Epithelial cell of esophagus (primary cell): ENCODE measurements at regions not wholly inside any gene's neighbourhood (a gene's known extent, or its start where the extent isn't known, plus 50 kb on each side); places are given as distances from the start of the nearest gene placed in this dataset.
A peak's percentile ranks its signal among the peaks of the same experiment; 100 is the strongest.

Experiments
- DNase-seq: peaks from one replicate; pipeline ENCODE4 v3.0.0; 2010; ENCODE audit warnings: low read depth
- H3K4me3 ChIP-seq: 2 replicates; pipeline ENCODE4 v1.5.1; 2011; ENCODE audit warnings: mild to moderate bottlenecking, low read length, control low read depth
- CTCF ChIP-seq: IDR thresholded peaks from 2 replicates; pipeline ENCODE4 v1.5.1; 2011; ENCODE audit warnings: low read depth, mild to moderate bottlenecking, low read length, control low read depth, inconsistent platforms; ENCODE audit not compliant: insufficient read depth; ENCODE audit errors: missing control alignments

- TF ChIP-seq CTCF: no peak
- no peak overlapping the region for H3K4me3 ChIP-seq
- no peak for DNase-seq
Observed at GRCh38 chr9:129411501-129412175, 209.3 kb downstream of the C9orf50 start.

- DNase-seq: no peak
- H3K4me3 ChIP-seq: no peak overlapping the region
- TF ChIP-seq CTCF: no peak
Observed at GRCh38 chr9:129410226-129410625, 210.7 kb downstream of the C9orf50 start.

- no peak for TF ChIP-seq CTCF
- peak; percentile 29 for DNase-seq
- H3K4me3 ChIP-seq: no peak overlapping the region
Observed at GRCh38 chr9:129408535-129409215, 212.2 kb downstream of the C9orf50 start.

GRCh38 chr9:129407905-129408452 lies 212.9 kb downstream of the C9orf50 start:
- DNase-seq: no peak
- no peak for TF ChIP-seq CTCF

DNA sequence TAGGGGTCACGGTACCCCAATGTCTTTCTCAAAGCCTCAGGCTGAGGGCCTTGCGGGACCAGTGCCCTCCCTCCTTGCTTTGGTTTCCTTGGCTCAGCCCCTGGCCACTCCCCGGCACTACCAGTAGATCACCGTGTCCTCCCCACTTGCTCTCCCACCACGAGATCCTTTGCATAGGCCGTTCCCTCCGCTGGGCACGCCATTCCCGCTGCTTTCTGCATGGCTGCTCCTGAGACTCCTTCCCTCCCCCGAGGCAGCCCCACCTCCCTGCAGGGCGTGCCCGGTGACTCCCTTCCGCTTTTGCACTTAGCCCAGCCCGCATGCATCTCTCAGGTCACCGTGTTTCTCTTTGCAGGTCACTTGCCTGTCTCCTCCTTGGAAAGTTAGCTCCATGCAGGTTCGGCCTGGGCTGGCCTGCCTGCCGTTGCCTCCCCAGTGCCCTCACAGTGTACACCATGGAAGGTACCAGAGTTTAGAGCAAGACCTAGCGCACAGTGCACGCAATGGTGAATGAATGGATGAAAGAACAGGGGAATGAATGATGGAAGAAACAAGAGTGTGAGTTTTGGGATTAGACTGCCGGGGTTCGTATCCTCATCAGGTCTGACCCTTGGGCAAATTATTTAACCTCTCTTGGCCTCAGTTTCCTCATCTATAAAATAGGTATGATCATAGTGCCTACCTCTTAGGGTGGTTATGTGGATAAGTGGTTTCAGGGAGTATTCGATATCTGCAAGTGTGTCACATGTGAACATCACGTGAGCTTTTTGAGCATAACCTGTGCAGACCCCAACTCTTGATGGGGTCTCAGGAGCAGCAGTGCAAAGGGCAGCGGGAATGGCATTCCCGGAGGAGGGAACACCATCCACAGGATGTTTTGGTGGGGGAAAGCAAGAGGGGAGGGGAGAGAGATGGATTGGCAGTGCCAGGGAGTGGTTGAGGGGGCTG lies 214.3 kb downstream of the C9orf50 start:
- no peak overlapping the region for H3K4me3 ChIP-seq
- DNase-seq: peak; percentile 48
- TF ChIP-seq CTCF: no peak

More at GRCh38 chr9:129407905-129408452, 212.9 kb downstream of the C9orf50 start:
- no peak overlapping the region for H3K4me3 ChIP-seq

DNA sequence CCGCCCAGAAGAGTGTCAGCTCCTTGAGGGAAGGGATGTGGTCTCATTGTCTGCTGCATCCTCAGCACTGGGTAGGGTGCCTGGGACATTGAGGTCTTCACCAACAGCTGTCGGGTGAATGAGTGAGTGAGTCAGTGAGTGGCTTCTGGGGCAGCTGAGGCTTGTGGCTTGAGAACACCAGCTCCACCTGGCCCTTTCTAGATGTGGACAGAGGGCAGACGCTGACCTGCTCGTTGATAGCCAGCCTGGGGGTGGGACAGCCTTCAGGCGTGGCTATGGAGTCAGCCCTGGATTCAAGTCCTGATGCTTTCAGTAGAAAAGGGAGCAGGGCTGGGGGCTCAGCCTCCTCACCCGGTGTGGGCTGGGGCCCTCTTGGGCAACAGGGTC lies 215.1 kb downstream of the C9orf50 start:
- DNase-seq: no peak
- H3K4me3 ChIP-seq: no peak overlapping the region
- TF ChIP-seq CTCF: no peak
